GOT3 (cell line): ENCODE measurements at regions not wholly inside any gene's neighbourhood (a gene's known extent, or its start where the extent isn't known, plus 50 kb on each side); places are given as distances from the start of the nearest gene placed in this dataset.

Experiments used
- DNase-seq: peaks from one replicate; lab custom pipeline; 2025; ENCODE audit warnings: mixed read lengths; lab: John Stamatoyannopoulos, UW

- no peak for DNase-seq
These were observed 581.4 kb downstream of the CDH11 start for GRCh38 chr16:64540434-64540833.

GRCh38 chr16:64539811-64540371 lies 582.0 kb downstream of the CDH11 start:
- no peak for DNase-seq

- DNase-seq = no peak
These were observed 587.6 kb downstream of the CDH11 start for GRCh38 chr16:64534180-64534780.

- DNase-seq = no peak
These were observed 589.2 kb downstream of the CDH11 start for GRCh38 chr16:64532691-64533090.

- DNase-seq = no peak
These were observed 589.7 kb downstream of the CDH11 start for GRCh38 chr16:64532117-64532516.

- DNase-seq = no peak
These were observed 590.5 kb downstream of the CDH11 start for GRCh38 chr16:64531401-64531800.

GRCh38 chr16:64522548-64522947 lies 599.3 kb downstream of the CDH11 start:
- DNase-seq = no peak

- DNase-seq = no peak
These were observed 608.0 kb downstream of the CDH11 start for GRCh38 chr16:64513871-64514270.

GRCh38 chr16:64507240-64508024 lies 614.4 kb downstream of the CDH11 start:
- no peak for DNase-seq

- no peak for DNase-seq
These were observed 622.7 kb downstream of the CDH11 start for GRCh38 chr16:64499211-64499610.

- DNase-seq = no peak
These were observed 623.5 kb downstream of the CDH11 start for GRCh38 chr16:64498363-64498762.

- DNase-seq = no peak
These were observed 628.2 kb downstream of the CDH11 start for GRCh38 chr16:64493709-64494108.

- DNase-seq = no peak
These were observed 632.4 kb downstream of the CDH11 start for GRCh38 chr16:64489449-64489848.

- no peak for DNase-seq
These were observed 635.3 kb downstream of the CDH11 start for GRCh38 chr16:64486561-64486960.

GRCh38 chr16:64481497-64481896 lies 640.4 kb downstream of the CDH11 start:
- no peak for DNase-seq

GRCh38 chr16:64478252-64478906 lies 643.5 kb downstream of the CDH11 start:
- no peak for DNase-seq

GRCh38 chr16:64475627-64476351 lies 646.1 kb downstream of the CDH11 start:
- no peak for DNase-seq

- DNase-seq = no peak
These were observed 650.9 kb downstream of the CDH11 start for GRCh38 chr16:64470916-64471315.

- no peak for DNase-seq
These were observed 651.8 kb downstream of the CDH11 start for GRCh38 chr16:64469906-64470702.

GRCh38 chr16:64469351-64469750 lies 652.5 kb downstream of the CDH11 start:
- no peak for DNase-seq

- no peak for DNase-seq
These were observed 653.3 kb downstream of the CDH11 start for GRCh38 chr16:64468515-64469090.
